GM12801 (cell line): ENCODE measurements at regions not wholly inside any gene's neighbourhood (a gene's known extent, or its start where the extent isn't known, plus 50 kb on each side); places are given as distances from the start of the nearest gene placed in this dataset.

Source experiments
- TF ChIP-seq, protein P1 (sequence below): IDR thresholded peaks from one replicate; pipeline ENCODE4 v1.5.1; 2011; ENCODE audit warnings: control low read depth; ENCODE audit not compliant: insufficient read length; ENCODE audit errors: extremely low read depth

DNA sequence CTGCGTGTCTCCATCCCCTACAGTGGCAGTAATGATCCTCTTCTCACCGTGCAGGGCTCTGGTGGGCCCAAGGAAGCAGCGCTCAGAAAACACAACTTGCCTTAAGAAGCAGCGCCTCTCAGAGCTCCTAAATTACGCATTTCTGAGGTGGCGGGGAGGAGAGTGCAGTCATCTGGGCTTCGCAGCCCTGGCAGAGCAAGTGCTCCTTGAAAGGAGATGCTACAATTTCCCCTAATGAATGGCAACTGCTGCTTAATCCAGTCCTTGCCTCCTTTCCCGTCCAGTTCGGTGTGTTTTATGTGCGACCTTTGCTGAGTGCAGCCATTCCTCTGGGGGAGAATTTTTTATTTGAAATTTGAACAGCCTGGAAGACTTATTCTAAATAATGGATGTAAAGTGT is 287.3 kb downstream of the PTPRU start:
- TF ChIP-seq, protein P1, sequence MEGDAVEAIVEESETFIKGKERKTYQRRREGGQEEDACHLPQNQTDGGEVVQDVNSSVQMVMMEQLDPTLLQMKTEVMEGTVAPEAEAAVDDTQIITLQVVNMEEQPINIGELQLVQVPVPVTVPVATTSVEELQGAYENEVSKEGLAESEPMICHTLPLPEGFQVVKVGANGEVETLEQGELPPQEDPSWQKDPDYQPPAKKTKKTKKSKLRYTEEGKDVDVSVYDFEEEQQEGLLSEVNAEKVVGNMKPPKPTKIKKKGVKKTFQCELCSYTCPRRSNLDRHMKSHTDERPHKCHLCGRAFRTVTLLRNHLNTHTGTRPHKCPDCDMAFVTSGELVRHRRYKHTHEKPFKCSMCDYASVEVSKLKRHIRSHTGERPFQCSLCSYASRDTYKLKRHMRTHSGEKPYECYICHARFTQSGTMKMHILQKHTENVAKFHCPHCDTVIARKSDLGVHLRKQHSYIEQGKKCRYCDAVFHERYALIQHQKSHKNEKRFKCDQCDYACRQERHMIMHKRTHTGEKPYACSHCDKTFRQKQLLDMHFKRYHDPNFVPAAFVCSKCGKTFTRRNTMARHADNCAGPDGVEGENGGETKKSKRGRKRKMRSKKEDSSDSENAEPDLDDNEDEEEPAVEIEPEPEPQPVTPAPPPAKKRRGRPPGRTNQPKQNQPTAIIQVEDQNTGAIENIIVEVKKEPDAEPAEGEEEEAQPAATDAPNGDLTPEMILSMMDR, result no peak

DNA sequence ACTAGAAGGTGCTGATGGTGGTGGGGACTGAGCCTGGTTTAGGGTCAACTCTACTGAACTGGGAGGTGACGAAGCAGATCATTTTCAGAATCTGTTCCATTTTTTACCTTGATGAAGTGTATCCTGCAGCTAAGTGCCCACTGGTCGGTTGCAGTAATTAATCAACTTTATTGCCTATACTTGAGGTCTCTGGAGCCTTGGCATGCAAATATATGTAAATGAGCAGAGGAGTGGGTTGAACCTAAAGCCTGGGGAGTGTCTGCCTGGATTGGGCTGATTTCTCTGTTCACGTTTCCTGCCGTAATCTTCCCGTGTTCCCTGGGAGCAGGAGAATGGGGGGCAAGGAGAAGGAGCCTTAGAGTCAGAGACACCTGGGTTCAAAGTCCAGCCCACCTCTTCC is 286.8 kb downstream of the PTPRU start:
- TF ChIP-seq, protein P1, result no peak

DNA sequence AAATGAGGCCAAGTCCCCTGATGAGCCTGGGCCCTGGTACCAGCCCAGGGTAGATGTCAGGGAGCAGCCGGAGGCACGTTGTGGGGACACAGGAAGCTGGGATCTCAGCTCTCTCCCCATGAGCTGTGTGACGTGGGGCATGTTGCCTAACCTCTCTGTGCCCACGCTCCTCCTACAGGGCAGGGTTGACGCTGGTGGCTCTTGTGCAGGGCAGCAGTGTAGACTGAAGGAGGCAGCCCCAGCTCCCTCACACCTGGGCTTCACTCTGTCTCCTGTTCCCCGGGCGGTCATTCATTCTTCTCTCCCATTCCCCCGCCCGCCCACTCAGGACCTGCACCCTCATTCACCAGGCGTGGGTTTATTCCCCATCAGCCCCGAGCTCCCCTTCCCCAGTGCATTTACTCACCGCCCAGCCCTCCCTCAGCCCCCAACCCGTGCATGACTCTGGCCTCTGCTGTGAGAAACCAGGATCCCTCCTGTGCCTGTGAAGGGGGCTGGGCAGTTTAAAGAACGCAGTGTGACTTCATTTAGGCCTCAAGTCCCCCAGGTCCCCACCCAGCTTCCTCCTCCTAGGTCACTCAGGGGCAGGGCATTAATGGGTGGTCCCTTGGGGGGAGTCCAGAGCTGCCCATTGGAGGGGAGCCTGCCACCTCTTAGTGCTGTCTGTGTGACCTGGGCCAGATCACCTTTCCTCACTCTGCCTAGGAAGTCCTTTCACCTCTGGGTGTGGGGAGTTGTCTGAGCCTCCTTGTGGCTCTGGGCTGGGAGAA is 285.7 kb downstream of the PTPRU start:
- TF ChIP-seq, protein P1, result no peak

DNA sequence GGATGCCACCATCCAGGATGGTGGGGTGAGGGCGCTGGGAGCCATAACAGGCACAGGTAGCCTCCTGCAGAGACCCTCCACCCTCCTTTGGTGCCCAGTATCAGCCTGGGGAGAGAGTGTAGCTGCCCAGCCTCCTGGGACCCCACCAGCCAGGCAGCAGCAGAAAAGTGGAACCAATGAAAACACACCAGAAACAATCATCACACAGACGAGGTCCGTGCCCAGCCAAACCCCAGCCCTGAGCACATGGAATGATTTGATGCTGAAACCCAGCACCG is 285.1 kb downstream of the PTPRU start:
- TF ChIP-seq, protein P1, result no peak

DNA sequence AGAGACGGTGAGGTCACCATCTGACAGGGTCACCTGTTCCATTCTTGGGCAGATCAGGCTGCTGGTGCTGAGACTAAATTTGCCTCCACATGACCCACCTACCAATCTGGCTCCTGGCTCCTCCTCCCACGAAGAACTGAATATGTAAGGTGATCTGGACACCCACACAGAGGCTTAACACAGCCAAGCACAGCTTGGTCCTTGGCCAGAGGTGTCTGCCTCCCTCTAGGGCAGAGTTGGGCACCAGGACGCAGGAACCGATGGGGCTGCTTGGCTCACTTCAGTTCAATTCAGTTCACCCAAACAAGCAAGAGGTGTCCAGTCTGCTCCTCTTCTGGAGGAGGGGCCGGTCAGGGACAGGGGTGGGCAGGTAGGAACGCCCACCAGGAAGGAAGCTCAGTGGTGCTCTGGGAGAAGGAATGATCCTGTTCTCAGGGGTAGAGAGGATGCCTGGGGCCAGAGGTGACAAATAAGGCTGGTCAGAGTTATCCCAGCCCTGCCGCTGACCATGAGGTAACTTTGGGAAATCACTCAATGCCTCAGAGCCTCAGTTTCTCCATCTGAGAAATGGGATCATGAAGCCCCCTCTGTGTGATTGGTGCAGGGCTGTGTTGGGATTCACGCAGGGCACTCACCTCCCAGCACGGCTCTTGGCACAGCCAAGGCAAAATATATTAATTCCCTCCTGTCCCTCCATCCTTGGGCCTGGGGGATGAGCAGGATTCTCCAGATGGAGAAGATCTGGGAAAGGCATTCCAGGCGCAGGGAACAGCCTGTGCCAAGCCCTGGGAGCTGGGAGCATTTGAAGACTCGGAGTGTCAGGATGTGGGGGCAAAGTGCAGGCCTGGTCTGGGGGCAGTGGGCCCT is 284.5 kb downstream of the PTPRU start:
- TF ChIP-seq, protein P1, result no peak

DNA sequence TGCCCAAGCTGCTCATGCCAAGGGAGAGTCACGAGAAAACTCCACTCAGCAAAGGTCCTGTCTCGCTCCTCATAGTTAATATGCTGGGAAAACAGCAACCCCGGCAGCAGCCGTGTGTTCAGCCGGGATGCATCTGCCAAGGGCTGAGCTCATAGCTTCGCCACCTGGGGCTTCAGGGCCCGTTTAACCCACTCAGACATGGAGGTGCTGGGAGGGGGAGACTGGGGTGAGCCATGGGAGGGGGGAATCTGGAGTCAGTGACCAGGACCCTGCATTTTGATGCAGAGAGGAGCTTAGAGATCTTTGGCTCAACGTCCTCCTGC is 283.4 kb downstream of the PTPRU start:
- TF ChIP-seq, protein P1, result no peak

DNA sequence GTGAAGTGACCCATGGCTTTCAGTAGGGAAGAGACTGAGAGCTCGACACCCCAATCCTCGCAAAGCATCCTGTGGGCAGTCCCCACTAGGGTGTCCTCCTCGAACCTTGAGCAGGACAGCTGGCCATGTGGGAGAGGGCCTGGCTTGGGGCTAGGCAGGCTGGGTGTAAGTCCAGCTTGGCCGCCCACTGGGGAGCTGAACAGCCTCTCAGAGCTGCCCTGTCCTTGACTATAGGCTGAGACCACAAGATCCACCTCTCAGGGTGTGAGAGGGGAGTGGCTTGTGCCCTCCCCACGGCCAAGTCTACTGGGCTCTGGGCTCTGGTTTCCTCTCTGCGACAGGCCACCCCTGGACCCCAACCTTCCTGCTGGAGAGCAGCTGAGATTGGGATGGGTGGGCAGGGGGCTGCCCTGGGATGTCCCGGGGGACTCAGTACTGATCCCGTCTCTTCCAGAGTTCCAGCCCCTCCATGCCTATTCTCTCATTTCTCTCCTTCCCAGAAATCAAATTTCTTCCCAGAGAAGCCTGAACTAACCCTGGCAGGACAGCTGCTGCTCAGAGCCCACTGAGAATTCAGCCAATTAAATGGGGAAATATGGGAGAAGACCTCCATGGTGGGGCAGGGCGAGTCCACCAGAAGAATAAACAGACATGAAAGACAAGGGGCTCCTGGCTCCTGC is 282.9 kb downstream of the PTPRU start:
- TF ChIP-seq, protein P1, result no peak
